HEK293 (cell line): ENCODE measurements at regions not wholly inside any gene's neighbourhood (a gene's known extent, or its start where the extent isn't known, plus 50 kb on each side); places are given as distances from the start of the nearest gene placed in this dataset.
A peak's percentile ranks its signal among the peaks of the same experiment; 100 is the strongest.

Experiments used
- CTCF ChIA-PET: fragments of 350-600 bp; formaldehyde crosslinking; extraction: SDS; loops from one replicate; lab custom pipeline; 2021; ENCODE audit warnings: antibody characterized with exemption; lab: Yijun Ruan, JAX
- POLR2A ChIA-PET: fragments of 300-600 bp; formaldehyde crosslinking; extraction: SDS; loops from one replicate; lab custom pipeline; 2020; ENCODE audit warnings: antibody characterized with exemption, inconsistent platforms; lab: Yijun Ruan, JAX
- H3K27ac ChIP-seq: fragments of 200-500 bp; sonication (Bioruptor generic); 2 replicates; pipeline ENCODE4 v1.5.1; 2014; ENCODE audit warnings: low read depth, low read length, control low read depth, inconsistent platforms; ENCODE audit errors: extremely low read depth
- H3K36me3 ChIP-seq, 2 experiments: fragments of 200-500 bp in 1 of 2; sonication (Bioruptor generic) in 1 of 2; 1 replicate in 1 of 2; 2 replicates in 1 of 2; pipeline ENCODE4 v1.5.1; 2014 to 2017; ENCODE audit warnings: inconsistent platforms in 2 of 2, low read length in 2 of 2; ENCODE audit not compliant: control insufficient read depth in 2 of 2, insufficient read depth in 1 of 2
- H3K4me1 ChIP-seq: fragments of 200-500 bp; sonication (Bioruptor generic); 2 replicates; pipeline ENCODE4 v1.5.1; 2014; ENCODE audit warnings: mild to moderate bottlenecking, low read length, inconsistent platforms; ENCODE audit not compliant: control insufficient read depth, insufficient read depth
- H3K4me3 ChIP-seq: 2 replicates; pipeline ENCODE4 v1.5.1; 2011; ENCODE audit warnings: low read depth, mild to moderate bottlenecking, control low read depth, low read length, moderate library complexity
- H3K9me3 ChIP-seq: fragments of 200-500 bp; sonication (Bioruptor generic); 2 replicates; pipeline ENCODE4 v1.5.1; 2014; ENCODE audit warnings: low read depth, low read length, inconsistent platforms; ENCODE audit not compliant: control insufficient read depth, insufficient read depth
- HOXD13 ChIP-seq: sonication (generic); formaldehyde crosslinking; IDR thresholded peaks from 2 replicates; pipeline ENCODE4 v1.8.0; 2022; ENCODE audit warnings: missing genetic modification reagents, borderline replicate concordance
- KLF16 ChIP-seq: fragments of 450-650 bp; formaldehyde crosslinking; IDR thresholded peaks from 2 replicates; pipeline ENCODE4 v1.5.1; 2017; ENCODE audit warnings: missing biosample characterization, missing genetic modification characterization
- REPIN1 ChIP-seq: fragments of 450-650 bp; formaldehyde crosslinking; IDR thresholded peaks from 2 replicates; pipeline ENCODE4 v1.5.1; 2017; ENCODE audit warnings: missing biosample characterization, missing genetic modification characterization, low read depth
- SCRT1 ChIP-seq: fragments of 450-650 bp; formaldehyde crosslinking; IDR thresholded peaks from 2 replicates; pipeline ENCODE4 v1.5.1; 2016; ENCODE audit warnings: missing biosample characterization, missing genetic modification characterization, borderline replicate concordance
- SCRT2 ChIP-seq: fragments of 450-650 bp; formaldehyde crosslinking; IDR thresholded peaks from 2 replicates; pipeline ENCODE4 v1.5.1; 2016; ENCODE audit warnings: missing biosample characterization, missing genetic modification characterization
- SETDB1 ChIP-seq: IDR thresholded peaks from one replicate; pipeline ENCODE4 v1.6.1; 2017; ENCODE audit warnings: mild to moderate bottlenecking, low read length, moderate library complexity, mixed read lengths; ENCODE audit not compliant: insufficient read length
- TRIM28 ChIP-seq: IDR thresholded peaks from 2 replicates; pipeline ENCODE4 v1.6.1; 2011; ENCODE audit warnings: low read length, control low read depth, borderline replicate concordance
- ZBTB8A ChIP-seq: fragments of 450-650 bp; formaldehyde crosslinking; IDR thresholded peaks from 2 replicates; pipeline ENCODE4 v1.5.1; 2016; ENCODE audit warnings: missing biosample characterization, missing genetic modification characterization
- ZFP41 ChIP-seq: fragments of 450-650 bp; formaldehyde crosslinking; IDR thresholded peaks from 2 replicates; pipeline ENCODE4 v1.5.1; 2016; ENCODE audit warnings: missing biosample characterization, missing genetic modification characterization, borderline replicate concordance
- ZNF112 ChIP-seq: fragments of 450-650 bp; formaldehyde crosslinking; IDR thresholded peaks from 2 replicates; pipeline ENCODE4 v1.5.0; 2017; ENCODE audit warnings: missing biosample characterization, missing genetic modification characterization
- ZNF114 ChIP-seq: fragments of 450-650 bp; formaldehyde crosslinking; IDR thresholded peaks from 2 replicates; pipeline ENCODE4 v1.5.0; 2017; ENCODE audit warnings: missing biosample characterization, missing genetic modification characterization
- ZNF311 ChIP-seq: fragments of 450-650 bp; formaldehyde crosslinking; IDR thresholded peaks from 2 replicates; pipeline ENCODE4 v1.5.1; 2017; ENCODE audit warnings: missing biosample characterization, missing genetic modification characterization, borderline replicate concordance
- ZNF335 ChIP-seq: fragments of 450-650 bp; formaldehyde crosslinking; conservative IDR thresholded peaks from 2 replicates; pipeline ENCODE4 v1.5.1; 2016; ENCODE audit warnings: missing biosample characterization, missing genetic modification characterization
- ZNF596 ChIP-seq: fragments of 450-650 bp; IDR thresholded peaks from 2 replicates; pipeline ENCODE4 v1.5.0; 2018; ENCODE audit warnings: missing biosample characterization, mild to moderate bottlenecking, missing genetic modification characterization, moderate library complexity
- ZNF664 ChIP-seq: fragments of 450-650 bp; formaldehyde crosslinking; IDR thresholded peaks from 2 replicates; pipeline ENCODE4 v1.5.1; 2016; ENCODE audit warnings: missing biosample characterization, missing genetic modification characterization
- ZNF670 ChIP-seq: fragments of 450-650 bp; formaldehyde crosslinking; IDR thresholded peaks from 2 replicates; pipeline ENCODE4 v1.5.1; 2016; ENCODE audit warnings: missing biosample characterization, missing genetic modification characterization, low read depth
- ZNF747 ChIP-seq: fragments of 450-650 bp; formaldehyde crosslinking; IDR thresholded peaks from 2 replicates; pipeline ENCODE4 v1.5.1; 2016; ENCODE audit warnings: missing biosample characterization, missing genetic modification characterization
- ZNF792 ChIP-seq: fragments of 450-650 bp; formaldehyde crosslinking; IDR thresholded peaks from 2 replicates; pipeline ENCODE4 v1.5.1; 2016; ENCODE audit warnings: missing biosample characterization, missing genetic modification characterization
- ZSCAN23 ChIP-seq: fragments of 450-650 bp; formaldehyde crosslinking; IDR thresholded peaks from 2 replicates; pipeline ENCODE4 v1.5.1; 2016; ENCODE audit warnings: missing biosample characterization, missing genetic modification characterization
- ZSCAN30 ChIP-seq: fragments of 450-650 bp; IDR thresholded peaks from 2 replicates; pipeline ENCODE4 v1.5.1; 2018; ENCODE audit warnings: missing biosample characterization, mild to moderate bottlenecking, missing genetic modification characterization, moderate library complexity
- ZXDB ChIP-seq: fragments of 450-650 bp; formaldehyde crosslinking; IDR thresholded peaks from 2 replicates; pipeline ENCODE4 v1.5.1; 2016; ENCODE audit warnings: missing biosample characterization, missing genetic modification characterization
- TF ChIP-seq, protein P1 (sequence below): fragments of 450-650 bp; formaldehyde crosslinking; IDR thresholded peaks from 2 replicates; pipeline ENCODE4 v1.5.1; 2016; ENCODE audit warnings: missing biosample characterization, missing genetic modification characterization
- TF ChIP-seq, protein P2 (sequence below): fragments of 450-650 bp; formaldehyde crosslinking; IDR thresholded peaks from 2 replicates; pipeline ENCODE4 v1.5.1; 2016; ENCODE audit warnings: missing biosample characterization, missing genetic modification characterization
- TF ChIP-seq, protein P3 (sequence below): fragments of 450-650 bp; formaldehyde crosslinking; IDR thresholded peaks from 2 replicates; pipeline ENCODE4 v1.5.1; 2016; ENCODE audit warnings: missing biosample characterization, missing genetic modification characterization
- TF ChIP-seq, protein P4 (sequence below): fragments of 450-650 bp; formaldehyde crosslinking; IDR thresholded peaks from 2 replicates; pipeline ENCODE4 v1.5.1; 2016; ENCODE audit warnings: missing biosample characterization, missing genetic modification characterization

DNA sequence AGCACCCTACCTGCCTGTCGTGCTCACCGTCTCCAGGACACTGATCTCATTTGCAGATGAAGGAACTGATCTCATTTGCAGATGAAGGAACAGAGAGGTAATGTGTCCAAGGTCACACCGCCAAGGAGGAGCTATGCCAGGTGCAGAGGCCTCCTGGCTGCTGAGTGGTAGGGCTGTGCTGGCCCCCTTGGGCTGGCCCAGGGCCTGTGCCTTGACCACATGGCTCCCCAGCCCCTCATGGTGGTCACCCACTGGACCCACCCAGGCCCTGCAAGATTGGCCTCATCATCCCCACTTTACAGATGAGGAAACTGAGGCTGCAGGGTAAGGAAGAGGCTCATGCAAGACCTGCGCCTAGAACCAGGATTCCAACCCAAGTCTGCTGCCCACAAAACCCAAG, 628.3 kb downstream of the MATN1 start:
- no peaks in the 10 kb centered on the region for H3K9me3 ChIP-seq
- TF ChIP-seq KLF16 (tag by site-specific recombination), result no peak
- no peak for TF ChIP-seq ZXDB
- no peak overlapping the region for H3K27ac ChIP-seq
- POLR2A ChIA-PET, result no interaction called here
- CTCF ChIA-PET, result no interaction called here
- H3K4me1 ChIP-seq, result no peaks in the 10 kb centered on the region
- no peaks in the 10 kb centered on the region for H3K36me3 ChIP-seq
- H3K4me3 ChIP-seq, result no peak overlapping the region

DNA sequence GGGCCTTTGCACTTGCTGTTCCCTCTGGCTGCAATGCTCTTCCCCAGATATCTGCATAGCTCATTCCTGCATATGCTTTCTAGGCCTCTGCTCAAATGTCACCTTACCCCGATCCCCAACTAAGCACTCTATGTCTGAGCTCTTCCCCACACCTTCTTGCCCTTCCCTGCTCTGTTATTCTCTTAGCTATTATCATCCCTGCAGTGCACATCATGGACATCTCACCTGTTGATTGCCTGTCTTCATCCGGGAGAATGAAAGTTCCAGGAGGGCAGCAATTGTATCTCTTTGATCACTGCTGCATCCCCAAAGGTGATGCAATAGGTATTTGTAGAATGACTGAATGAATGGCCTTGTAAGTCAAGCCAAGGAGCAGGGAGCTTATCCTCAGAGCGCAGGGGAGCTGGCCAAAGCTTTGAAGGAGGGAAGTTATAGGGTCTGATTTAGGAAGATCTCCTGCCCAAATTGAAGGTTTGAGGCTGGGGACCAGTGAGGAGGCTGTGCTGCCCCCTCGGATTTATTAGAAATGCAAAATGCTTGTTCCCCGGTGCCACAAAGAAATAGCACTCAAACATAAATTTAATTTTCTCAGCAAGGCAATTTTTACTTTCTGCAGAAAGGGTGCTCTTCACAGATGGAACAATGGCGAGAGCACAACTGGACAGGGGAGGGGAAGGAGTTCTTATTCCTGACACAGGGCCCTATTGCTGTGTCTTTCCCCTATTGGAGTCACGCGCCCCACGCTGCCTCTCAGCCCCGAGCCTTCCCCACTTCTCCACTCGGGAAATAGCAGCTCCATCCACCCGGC, 631.1 kb downstream of the MATN1 start:
- CTCF ChIA-PET, result interaction anchor here (0.6 to 0.8 kb wide), 2 partner anchors 288 to 292 kb away, joined by 3 read pairs; no protein-coding TSS in a partner anchor
- POLR2A ChIA-PET, result no interaction called here
- TF ChIP-seq SETDB1, result peak; percentile 99
- TF ChIP-seq ZNF311 (tag by site-specific recombination), result no peak
- no peak for TF ChIP-seq ZSCAN30 (tag by site-specific recombination)
- no peak for TF ChIP-seq ZNF596
- TF ChIP-seq REPIN1 (tag by site-specific recombination), result no peak
- no peak for TF ChIP-seq ZNF114 (tag by site-specific recombination)
- no peak for TF ChIP-seq HOXD13 (CRISPR knock-in tag)
- TF ChIP-seq SCRT1, result peak; percentile 75; the same call in 1 of the 2 replicates
- TF ChIP-seq, protein P1, sequence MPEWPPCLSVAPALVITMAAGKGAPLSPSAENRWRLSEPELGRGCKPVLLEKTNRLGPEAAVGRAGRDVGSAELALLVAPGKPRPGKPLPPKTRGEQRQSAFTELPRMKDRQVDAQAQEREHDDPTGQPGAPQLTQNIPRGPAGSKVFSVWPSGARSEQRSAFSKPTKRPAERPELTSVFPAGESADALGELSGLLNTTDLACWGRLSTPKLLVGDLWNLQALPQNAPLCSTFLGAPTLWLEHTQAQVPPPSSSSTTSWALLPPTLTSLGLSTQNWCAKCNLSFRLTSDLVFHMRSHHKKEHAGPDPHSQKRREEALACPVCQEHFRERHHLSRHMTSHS, result no peak
- TF ChIP-seq, protein P2, sequence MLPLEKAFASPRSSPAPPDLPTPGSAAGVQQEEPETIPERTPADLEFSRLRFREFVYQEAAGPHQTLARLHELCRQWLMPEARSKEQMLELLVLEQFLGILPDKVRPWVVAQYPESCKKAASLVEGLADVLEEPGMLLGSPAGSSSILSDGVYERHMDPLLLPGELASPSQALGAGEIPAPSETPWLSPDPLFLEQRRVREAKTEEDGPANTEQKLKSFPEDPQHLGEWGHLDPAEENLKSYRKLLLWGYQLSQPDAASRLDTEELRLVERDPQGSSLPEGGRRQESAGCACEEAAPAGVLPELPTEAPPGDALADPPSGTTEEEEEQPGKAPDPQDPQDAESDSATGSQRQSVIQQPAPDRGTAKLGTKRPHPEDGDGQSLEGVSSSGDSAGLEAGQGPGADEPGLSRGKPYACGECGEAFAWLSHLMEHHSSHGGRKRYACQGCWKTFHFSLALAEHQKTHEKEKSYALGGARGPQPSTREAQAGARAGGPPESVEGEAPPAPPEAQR (tag by site-specific recombination), result no peak
- TF ChIP-seq ZSCAN23 (tag by site-specific recombination), result no peak
- peak; percentile 84 for TF ChIP-seq SCRT2 (tag by site-specific recombination)
- TF ChIP-seq ZNF335 (tag by site-specific recombination), result no peak
- no peak for TF ChIP-seq ZNF112
- TF ChIP-seq, protein P3, sequence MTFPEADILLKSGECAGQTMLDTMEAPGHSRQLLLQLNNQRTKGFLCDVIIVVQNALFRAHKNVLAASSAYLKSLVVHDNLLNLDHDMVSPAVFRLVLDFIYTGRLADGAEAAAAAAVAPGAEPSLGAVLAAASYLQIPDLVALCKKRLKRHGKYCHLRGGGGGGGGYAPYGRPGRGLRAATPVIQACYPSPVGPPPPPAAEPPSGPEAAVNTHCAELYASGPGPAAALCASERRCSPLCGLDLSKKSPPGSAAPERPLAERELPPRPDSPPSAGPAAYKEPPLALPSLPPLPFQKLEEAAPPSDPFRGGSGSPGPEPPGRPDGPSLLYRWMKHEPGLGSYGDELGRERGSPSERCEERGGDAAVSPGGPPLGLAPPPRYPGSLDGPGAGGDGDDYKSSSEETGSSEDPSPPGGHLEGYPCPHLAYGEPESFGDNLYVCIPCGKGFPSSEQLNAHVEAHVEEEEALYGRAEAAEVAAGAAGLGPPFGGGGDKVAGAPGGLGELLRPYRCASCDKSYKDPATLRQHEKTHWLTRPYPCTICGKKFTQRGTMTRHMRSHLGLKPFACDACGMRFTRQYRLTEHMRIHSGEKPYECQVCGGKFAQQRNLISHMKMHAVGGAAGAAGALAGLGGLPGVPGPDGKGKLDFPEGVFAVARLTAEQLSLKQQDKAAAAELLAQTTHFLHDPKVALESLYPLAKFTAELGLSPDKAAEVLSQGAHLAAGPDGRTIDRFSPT (tag by site-specific recombination), result no peak
- TF ChIP-seq ZBTB8A (tag by site-specific recombination), result no peak
- TF ChIP-seq ZFP41 (tag by site-specific recombination), result no peak
- no peak for TF ChIP-seq ZNF670 (tag by site-specific recombination)
- peak; percentile 92; the same call in 1 of the 2 replicates for TF ChIP-seq TRIM28
- TF ChIP-seq ZNF747 (tag by site-specific recombination), result no peak
- no peak for TF ChIP-seq ZNF792 (tag by site-specific recombination)
- TF ChIP-seq ZNF664 (tag by site-specific recombination), result no peak
- TF ChIP-seq, protein P4, sequence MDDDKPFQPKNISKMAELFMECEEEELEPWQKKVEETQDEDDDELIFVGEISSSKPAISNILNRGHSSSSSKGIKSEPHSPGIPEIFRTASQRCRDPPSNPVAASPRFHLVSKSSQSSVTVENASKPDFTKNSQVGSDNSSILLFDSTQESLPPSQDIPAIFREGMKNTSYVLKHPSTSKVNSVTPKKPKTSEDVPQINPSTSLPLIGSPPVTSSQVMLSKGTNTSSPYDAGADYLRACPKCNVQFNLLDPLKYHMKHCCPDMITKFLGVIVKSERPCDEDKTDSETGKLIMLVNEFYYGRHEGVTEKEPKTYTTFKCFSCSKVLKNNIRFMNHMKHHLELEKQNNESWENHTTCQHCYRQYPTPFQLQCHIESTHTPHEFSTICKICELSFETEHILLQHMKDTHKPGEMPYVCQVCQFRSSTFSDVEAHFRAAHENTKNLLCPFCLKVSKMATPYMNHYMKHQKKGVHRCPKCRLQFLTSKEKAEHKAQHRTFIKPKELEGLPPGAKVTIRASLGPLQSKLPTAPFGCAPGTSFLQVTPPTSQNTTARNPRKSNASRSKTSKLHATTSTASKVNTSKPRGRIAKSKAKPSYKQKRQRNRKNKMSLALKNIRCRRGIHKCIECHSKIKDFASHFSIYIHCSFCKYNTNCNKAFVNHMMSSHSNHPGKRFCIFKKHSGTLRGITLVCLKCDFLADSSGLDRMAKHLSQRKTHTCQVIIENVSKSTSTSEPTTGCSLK (tag by site-specific recombination), result no peak
- no peak overlapping the region for H3K4me3 ChIP-seq
- no peaks in the 10 kb centered on the region for H3K36me3 ChIP-seq
- H3K27ac ChIP-seq, result no peak overlapping the region
- H3K9me3 ChIP-seq, result no peaks in the 10 kb centered on the region
- peaks cover 5% of the 10 kb centered on the region; the same call in 1 of the 2 replicates for H3K4me1 ChIP-seq
